ENCODE measurements at regions not wholly inside any gene's neighbourhood (a gene's known extent, or its start where the extent isn't known, plus 50 kb on each side); places are given as distances from the start of the nearest gene placed in this dataset.

DNA sequence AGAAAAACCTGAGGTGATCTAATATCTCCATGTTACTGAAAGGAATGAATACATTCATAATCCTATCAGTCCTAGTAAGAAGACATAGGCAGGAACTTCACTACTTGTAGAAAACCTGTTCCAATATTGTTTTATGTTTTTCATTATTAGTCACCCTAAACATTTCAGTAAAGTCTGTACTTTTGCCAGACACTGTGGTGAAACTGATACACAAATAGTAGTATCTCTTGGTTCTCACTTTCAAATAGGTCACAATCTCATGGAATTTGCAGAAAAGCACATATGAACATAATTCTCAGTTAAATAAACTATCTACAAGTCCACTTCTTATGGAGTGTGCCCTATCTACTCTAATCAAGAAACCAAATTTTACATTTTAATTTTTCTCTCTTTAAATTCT, 88.3 kb upstream of the PCDH9 start:
- TF ChIP-seq, protein P1, sequence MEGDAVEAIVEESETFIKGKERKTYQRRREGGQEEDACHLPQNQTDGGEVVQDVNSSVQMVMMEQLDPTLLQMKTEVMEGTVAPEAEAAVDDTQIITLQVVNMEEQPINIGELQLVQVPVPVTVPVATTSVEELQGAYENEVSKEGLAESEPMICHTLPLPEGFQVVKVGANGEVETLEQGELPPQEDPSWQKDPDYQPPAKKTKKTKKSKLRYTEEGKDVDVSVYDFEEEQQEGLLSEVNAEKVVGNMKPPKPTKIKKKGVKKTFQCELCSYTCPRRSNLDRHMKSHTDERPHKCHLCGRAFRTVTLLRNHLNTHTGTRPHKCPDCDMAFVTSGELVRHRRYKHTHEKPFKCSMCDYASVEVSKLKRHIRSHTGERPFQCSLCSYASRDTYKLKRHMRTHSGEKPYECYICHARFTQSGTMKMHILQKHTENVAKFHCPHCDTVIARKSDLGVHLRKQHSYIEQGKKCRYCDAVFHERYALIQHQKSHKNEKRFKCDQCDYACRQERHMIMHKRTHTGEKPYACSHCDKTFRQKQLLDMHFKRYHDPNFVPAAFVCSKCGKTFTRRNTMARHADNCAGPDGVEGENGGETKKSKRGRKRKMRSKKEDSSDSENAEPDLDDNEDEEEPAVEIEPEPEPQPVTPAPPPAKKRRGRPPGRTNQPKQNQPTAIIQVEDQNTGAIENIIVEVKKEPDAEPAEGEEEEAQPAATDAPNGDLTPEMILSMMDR (IDR thresholded peaks at IDR 0.05) = no peak
- TF ChIP-seq EZH2 (IDR thresholded peaks at IDR 0.05) (no peak), EZH2phosphoT487 (IDR thresholded peaks at IDR 0.05) (no peak)

Data from neural progenitor cell (in vitro differentiated cells).